NCI-H2196 (cell line): ENCODE measurements at regions not wholly inside any gene's neighbourhood (a gene's known extent, or its start where the extent isn't known, plus 50 kb on each side); places are given as distances from the start of the nearest gene placed in this dataset.

ENCODE experiments used
- DNase-seq: peaks from one replicate; lab custom pipeline; 2025; ENCODE audit not compliant: unreplicated experiment; lab: John Stamatoyannopoulos, UW

- DNase-seq, result no peak
Measured at GRCh38 chr13:65095161-65096082, 2134.7 kb downstream of the PCDH9 start.

DNA sequence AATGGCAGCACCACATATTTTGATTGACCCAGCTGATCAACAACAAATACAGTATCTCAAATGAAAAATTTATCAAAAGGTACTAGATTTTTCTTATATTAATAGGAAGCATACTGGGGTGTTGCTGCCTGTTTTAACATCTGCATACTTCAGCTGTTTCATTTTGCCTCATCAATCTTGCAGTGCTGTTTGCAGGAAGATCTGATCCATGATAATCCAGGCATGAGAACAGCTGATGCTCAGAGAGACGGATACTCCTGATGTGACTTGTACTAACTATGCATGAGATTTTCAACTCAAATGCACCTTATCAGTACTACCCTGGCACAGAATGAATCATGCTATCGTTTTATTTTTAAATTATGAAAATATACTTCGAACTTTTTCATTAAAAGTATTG is 2136.8 kb downstream of the PCDH9 start:
- DNase-seq, result no peak

DNA sequence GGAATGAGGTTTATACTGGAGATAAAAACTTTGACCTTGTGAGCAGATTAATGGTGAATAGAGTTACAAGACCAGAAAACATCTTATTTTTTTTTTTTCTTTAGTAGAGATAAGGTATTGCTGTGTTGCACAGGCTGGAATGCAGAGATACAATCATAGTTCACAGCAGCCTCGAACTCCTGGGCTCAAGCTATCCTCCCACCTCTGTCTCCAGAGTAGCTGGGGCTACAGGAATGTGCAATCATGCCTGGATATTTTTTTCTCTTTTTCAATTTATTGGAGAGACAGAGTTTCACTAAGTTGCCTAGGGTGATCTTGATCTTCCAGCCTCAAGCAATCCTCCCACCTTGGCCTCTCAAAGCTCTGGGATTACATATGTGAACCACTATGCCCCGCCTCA is 2139.1 kb downstream of the PCDH9 start:
- no peak for DNase-seq

DNA sequence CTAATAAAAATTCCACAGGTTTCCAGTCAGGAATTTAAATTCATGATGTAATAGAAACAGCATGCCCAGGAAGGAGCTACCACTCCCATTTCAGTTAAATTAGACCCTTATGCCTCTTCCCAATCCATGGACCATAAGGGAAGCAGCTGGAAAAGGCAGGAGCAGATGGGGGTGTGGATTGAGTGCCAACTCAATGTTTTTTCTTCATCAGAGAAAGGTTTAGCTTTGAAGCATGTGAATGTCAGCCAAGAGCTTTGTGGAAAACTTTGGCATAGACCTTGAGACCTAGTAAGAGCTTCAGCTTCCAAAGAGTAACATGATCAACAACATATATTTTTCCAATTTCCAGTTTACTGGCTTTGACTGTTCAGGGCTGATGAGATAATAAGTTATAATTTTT is 2139.9 kb downstream of the PCDH9 start:
- DNase-seq, result no peak

DNA sequence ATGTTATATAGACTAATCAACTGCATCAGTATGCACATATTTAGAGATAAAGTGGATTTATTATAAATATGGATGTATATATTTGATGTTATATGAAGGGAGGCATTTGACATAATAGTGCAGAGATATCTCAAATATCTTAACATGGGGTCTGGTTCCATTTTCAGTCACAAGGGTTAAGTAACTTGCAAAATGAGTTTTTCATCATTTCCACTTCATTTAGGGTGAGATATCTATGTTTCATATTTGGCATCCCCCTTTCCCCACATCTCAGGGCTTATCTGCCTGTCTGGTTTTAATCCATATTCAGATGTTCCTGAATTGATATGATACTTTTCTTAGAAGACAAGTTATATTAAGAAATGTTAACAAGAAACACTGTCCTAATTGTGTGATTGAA is 2141.2 kb downstream of the PCDH9 start:
- no peak for DNase-seq

DNA sequence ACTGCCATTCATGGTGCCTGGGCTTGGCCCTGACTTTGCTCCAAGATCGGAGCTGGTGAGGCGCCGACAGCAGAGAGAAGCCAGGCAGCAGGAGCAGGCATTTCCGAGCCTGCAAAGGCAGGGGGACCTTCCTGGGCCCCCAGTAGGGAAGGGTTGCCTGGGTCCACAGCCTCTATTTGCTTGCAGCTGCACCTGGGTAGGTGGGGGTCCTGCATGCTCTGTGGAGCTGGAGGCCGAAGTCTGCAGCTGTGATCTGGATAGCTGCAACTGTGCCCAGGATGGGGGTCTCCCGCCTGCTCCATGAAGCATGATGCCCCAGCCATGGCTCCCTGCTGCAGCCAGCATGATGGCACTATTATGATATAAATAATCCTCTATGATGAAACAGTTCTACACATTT is 2144.2 kb downstream of the PCDH9 start:
- no peak for DNase-seq

- no peak for DNase-seq
Measured at GRCh38 chr13:65074248-65074647, 2155.9 kb downstream of the PCDH9 start.

DNA sequence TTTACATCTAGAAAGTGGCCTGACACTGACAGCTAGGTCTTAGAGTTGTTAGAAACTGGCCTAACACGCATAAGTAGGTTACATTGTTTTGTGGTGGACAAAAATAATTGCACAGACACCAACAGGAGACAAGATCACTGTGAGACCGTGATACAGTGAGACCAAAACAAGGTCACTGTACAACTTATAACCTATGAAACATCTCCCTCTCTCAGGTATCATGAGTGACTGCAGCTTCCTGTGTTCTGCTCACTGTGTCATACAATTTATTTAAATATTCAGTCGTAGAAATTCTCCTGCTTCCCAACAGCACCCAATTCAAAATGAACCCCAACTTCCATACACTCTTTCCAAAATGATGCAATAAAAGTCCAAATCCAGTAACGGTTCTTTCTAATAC is 2165.2 kb downstream of the PCDH9 start:
- DNase-seq, result no peak

- DNase-seq, result no peak
Measured at GRCh38 chr13:65063753-65064152, 2166.4 kb downstream of the PCDH9 start.

- DNase-seq, result no peak
Measured at GRCh38 chr13:65057986-65058385, 2172.2 kb downstream of the PCDH9 start.

DNA sequence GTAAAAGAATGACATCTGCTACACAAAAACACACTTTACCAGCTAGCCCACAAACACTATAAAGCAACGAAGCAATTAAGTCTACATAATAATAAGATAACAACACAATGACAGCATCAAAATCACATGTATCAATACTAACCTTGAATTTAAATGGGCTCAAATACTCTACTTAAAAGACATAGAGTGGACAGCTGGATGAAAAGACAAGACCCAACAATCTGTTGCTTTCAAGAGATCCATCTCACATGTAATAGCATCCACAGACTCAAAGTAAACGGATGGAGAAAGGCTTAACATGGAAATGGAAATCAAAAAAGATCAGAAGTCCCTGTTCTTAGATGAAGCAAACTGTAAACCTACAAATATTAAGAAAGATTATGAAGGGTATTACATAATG is 2175.9 kb downstream of the PCDH9 start:
- no peak for DNase-seq

GRCh38 chr13:65036999-65037398 is 2193.1 kb downstream of the PCDH9 start:
- DNase-seq, result no peak

DNA sequence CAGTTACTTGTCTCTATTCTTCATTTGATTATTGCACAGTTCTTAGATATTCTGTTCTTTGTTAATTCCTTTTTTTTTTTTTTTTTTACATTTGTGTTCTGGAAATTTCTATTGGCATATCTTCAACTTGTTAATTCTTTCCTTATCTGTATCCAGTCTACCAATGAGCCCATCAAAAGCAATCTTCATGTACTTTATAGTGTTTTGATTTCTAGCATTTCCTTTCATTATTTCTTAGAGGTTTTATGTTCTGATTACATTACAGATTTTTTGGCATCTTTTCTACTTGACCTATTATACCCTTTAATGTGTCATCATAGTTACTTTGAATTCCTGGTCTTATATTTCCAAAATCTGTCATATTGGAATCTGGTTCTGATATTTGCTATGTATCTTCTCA is 2194.8 kb downstream of the PCDH9 start:
- DNase-seq, result no peak

DNA sequence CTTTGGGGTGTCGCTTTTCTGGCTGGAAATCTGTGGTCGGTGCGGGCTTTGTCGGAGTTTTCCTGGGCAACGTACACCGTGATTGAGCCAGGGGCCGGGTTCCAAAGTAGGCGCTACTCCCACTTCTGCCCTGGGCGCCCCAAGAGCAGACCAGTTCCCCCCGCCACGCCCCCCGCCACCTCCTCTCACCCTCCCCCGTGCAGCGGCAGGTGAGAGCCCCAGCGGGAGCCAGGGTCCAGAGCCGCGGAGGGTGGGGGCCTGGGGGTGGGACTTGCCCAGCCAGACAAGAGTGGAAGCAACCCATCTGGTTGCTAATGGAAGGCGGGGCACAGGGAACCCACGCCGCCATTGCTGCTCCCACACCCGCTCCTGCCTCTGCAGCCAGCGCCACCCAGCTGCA is 2195.9 kb downstream of the PCDH9 start:
- DNase-seq, result no peak

GRCh38 chr13:65032825-65033224 is 2197.3 kb downstream of the PCDH9 start:
- no peak for DNase-seq

DNA sequence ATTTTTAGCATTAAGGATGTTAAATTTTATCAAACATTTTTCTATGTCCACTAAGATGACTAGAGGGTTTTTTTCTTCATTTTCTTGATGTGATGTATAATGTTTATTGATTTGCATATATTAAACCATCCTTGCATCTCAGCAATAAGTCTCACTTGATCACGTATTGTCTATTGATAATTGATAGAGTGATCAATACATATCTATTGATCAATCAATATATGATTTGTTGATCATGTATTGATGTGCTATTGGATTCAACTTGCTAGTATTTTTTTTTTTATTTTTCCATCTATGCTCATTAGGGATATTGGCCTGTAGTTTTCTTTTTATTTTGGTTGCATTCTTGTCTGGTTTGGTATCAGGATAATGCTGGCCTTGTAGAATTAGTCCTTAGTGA is 2202.0 kb downstream of the PCDH9 start:
- DNase-seq, result no peak

DNA sequence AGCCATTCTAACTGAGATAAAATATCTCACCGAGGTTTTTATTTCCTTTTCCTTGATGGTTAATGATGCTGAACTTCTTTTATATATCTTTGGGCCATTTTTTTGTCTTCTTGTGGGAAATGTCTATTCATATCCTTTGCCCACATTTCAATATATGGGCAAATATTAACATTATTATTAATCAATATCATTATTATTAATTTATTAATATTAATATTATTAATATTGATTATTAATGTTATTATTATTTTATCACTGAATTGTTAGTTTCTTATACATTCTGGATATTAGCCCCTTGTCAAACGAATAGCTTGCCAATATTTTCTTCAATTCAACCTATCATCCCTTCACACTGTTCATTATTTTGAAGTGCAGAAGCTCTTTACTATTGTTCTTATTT is 2203.6 kb downstream of the PCDH9 start:
- DNase-seq, result no peak

- no peak for DNase-seq
Measured at GRCh38 chr13:65011378-65011777, 2218.8 kb downstream of the PCDH9 start.

DNA sequence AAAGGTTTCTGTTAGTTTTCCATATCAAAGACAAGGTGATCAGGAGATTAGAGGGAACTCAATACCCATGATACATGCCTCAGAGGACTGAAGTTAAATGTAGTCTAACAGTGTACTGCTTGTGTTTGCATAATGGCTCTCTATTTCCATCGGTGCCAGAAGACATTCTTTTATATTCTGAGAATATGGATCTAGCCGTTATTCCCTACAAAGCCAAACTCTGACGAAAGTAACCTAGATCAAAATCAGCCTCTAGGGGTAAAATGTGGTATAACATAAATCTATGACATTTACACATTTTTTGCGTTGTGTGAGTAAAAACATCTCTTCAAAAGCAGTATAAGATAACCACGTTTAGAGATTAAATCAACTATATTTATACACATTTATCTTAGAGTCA is 2232.7 kb downstream of the PCDH9 start:
- DNase-seq, result no peak

GRCh38 chr13:64993514-64994164 is 2236.5 kb downstream of the PCDH9 start:
- DNase-seq, result no peak

GRCh38 chr13:64992314-64992713 is 2237.8 kb downstream of the PCDH9 start:
- no peak for DNase-seq

DNA sequence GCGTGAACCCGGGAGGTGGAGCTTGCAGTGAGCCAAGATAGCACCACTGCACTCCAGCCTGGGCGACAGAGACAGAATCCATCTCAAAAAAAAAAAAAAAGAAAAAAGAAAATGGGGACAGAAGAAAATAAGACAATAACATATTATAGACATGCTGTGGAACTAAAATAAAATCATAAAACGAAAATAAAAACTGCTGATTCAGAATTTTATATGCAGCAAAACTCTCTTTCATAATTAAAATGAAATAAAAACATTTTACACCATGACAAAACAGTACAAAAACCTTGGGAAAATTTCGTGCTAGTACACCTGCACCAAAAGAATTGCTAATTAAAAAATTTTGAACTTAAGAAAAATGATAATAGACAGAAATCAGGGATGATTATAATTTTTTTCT is 2245.1 kb downstream of the PCDH9 start:
- DNase-seq, result no peak

DNA sequence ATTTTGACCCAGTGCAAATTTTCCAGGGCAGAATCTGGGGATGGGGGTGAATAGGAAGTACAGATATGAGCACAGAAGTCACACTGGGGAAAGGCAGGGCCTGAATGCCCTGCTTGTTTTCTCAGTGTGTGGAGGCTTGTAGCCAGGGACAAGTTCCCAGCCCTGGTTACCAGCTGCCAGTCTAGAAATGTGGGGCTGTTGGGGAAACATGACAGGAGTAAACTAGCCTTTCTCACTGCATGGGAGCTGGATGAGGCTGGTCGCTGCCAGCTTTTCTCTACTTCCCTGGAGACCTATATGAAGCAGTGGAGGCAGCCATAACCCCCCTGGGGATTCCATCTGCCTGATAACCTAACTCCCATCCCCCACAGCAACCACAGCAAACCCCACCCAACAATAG is 2267.7 kb downstream of the PCDH9 start:
- no peak for DNase-seq
